Natural killer cell treated with Interleukin-12 subunit alpha and Interleukin-12 subunit beta and Interleukin-15 and Interleukin-18, amount 100 ng/mL, for 72 hours (primary cell): ENCODE measurements at regions not wholly inside any gene's neighbourhood (a gene's known extent, or its start where the extent isn't known, plus 50 kb on each side); places are given as distances from the start of the nearest gene placed in this dataset.
A peak's percentile ranks its signal among the peaks of the same experiment; 100 is the strongest.

Experiments used
- ATAC-seq, 2 donors: fragments of 150-1000 bp; cut with Tn5 transposase in 1 of 2; sonication (Bioruptor Pico), chemical (Tn5 transposase) in 1 of 2; 2 replicates each; pipeline ENCODE4 v1.10.0; 2021
- DNase-seq: peaks from one replicate; pipeline ENCODE4 v3.0.0; 2022; ENCODE audit warnings: low spot score
- H3K27ac Mint-ChIP-seq, 2 donors: 1 replicate in 1 of 2; 2 replicates in 1 of 2; pipeline ENCODE4 v1.8.0; 2022; ENCODE audit warnings: mixed read lengths in 2 of 2, mild to moderate bottlenecking in 1 of 2, moderate library complexity in 1 of 2
- H3K27me3 Mint-ChIP-seq, 2 donors: 1 replicate in 1 of 2; 2 replicates in 1 of 2; pipeline ENCODE4 v1.8.0; 2022; ENCODE audit warnings: mixed read lengths in 2 of 2
- H3K36me3 Mint-ChIP-seq: one replicate; pipeline ENCODE4 v1.8.0; 2022; ENCODE audit warnings: mixed read lengths
- H3K4me1 Mint-ChIP-seq, 2 donors: 1 replicate in 1 of 2; 2 replicates in 1 of 2; pipeline ENCODE4 v1.8.0; 2022; ENCODE audit warnings: low read depth in 2 of 2, mixed read lengths in 2 of 2, mild to moderate bottlenecking in 1 of 2
- H3K4me3 Mint-ChIP-seq: one replicate; pipeline ENCODE4 v1.8.0; 2022; ENCODE audit warnings: mixed read lengths
- H3K9me3 Mint-ChIP-seq: 2 replicates; pipeline ENCODE4 v1.8.0; 2022; ENCODE audit warnings: mixed read lengths

GRCh38 chr13:40387775-40388174 lies 278.7 kb downstream of the FOXO1 start:
- Mint-ChIP-seq H3K27ac (peak overlapping the region; percentile 68 to 88), H3K36me3 (no peaks in the 10 kb centered on the region), H3K4me1 (peaks cover 33 to 41% of the 10 kb centered on the region in 2 donors), H3K27me3 (no peaks in the 10 kb centered on the region), H3K9me3 (peaks cover 5% of the 10 kb centered on the region), H3K4me3 (peak overlapping the region; percentile 66)
- DNase-seq (no peak), ATAC-seq (no peak)

- peak overlapping the region; percentile 81 for H3K4me3 Mint-ChIP-seq
- no peaks in the 10 kb centered on the region for H3K27me3 Mint-ChIP-seq
- peaks cover 5% of the 10 kb centered on the region for H3K9me3 Mint-ChIP-seq
- peak overlapping the region; percentile 90 to 94 for H3K27ac Mint-ChIP-seq
- ATAC-seq (peak; percentile 99), DNase-seq (peak; percentile 89)
- H3K4me1 Mint-ChIP-seq, result peaks cover 38 to 41% of the 10 kb centered on the region in 2 donors
- no peaks in the 10 kb centered on the region for H3K36me3 Mint-ChIP-seq
These were observed 277.8 kb downstream of the FOXO1 start for GRCh38 chr13:40388617-40389016.

GRCh38 chr13:40389081-40389641 lies 277.3 kb downstream of the FOXO1 start:
- H3K4me3 Mint-ChIP-seq, result peak overlapping the region; percentile 81
- H3K9me3 Mint-ChIP-seq, result peaks cover 5% of the 10 kb centered on the region
- no peak for DNase-seq
- peak; percentile 78 to 83 for ATAC-seq
- H3K27me3 Mint-ChIP-seq, result no peaks in the 10 kb centered on the region
- H3K27ac Mint-ChIP-seq, result peak overlapping the region; percentile 90 to 94
- H3K4me1 Mint-ChIP-seq, result peaks cover 41 to 45% of the 10 kb centered on the region in 2 donors
- no peaks in the 10 kb centered on the region for H3K36me3 Mint-ChIP-seq

DNA sequence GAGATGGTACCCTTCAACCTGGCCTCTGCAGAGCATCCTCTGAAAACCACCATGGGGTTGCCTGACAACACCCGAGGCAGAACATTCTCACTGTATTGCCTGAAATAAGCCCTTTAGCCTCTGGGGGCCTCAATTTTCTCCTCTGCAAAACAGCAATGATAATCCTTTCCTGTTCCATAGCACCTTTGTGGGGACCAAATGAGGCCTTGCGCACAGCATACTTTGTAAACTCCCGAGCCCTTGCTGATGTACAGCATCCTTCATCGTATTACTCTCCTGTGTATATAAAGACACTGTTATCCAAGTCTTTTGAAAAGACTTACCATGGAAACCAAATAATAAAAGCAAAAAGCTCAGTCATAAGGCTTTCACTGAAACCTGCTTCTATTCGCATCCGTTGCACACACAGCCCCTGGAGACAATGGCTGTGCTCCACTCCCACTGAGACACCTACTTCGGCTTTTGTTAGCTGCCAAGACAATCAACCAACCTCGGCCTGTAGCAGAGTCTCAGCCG lies 276.0 kb downstream of the FOXO1 start:
- H3K4me1 Mint-ChIP-seq, result peaks cover 41 to 48% of the 10 kb centered on the region in 2 donors
- ATAC-seq (no peak), DNase-seq (no peak)
- peak overlapping the region; percentile 21 to 31 for H3K27ac Mint-ChIP-seq
- no peaks in the 10 kb centered on the region for H3K27me3 Mint-ChIP-seq
- H3K36me3 Mint-ChIP-seq, result no peaks in the 10 kb centered on the region
- peaks cover 5% of the 10 kb centered on the region for H3K9me3 Mint-ChIP-seq
- H3K4me3 Mint-ChIP-seq, result peak overlapping the region; percentile 3

- DNase-seq (no peak), ATAC-seq (no peak)
- H3K27ac Mint-ChIP-seq, result no peak overlapping the region
- no peaks in the 10 kb centered on the region for H3K36me3 Mint-ChIP-seq
- no peaks in the 10 kb centered on the region for H3K27me3 Mint-ChIP-seq
- H3K4me1 Mint-ChIP-seq, result peaks cover 39% of the 10 kb centered on the region in 2 donors
- no peak overlapping the region for H3K4me3 Mint-ChIP-seq
- peaks cover 5% of the 10 kb centered on the region for H3K9me3 Mint-ChIP-seq
These were observed 274.7 kb downstream of the FOXO1 start for GRCh38 chr13:40391788-40392187.

DNA sequence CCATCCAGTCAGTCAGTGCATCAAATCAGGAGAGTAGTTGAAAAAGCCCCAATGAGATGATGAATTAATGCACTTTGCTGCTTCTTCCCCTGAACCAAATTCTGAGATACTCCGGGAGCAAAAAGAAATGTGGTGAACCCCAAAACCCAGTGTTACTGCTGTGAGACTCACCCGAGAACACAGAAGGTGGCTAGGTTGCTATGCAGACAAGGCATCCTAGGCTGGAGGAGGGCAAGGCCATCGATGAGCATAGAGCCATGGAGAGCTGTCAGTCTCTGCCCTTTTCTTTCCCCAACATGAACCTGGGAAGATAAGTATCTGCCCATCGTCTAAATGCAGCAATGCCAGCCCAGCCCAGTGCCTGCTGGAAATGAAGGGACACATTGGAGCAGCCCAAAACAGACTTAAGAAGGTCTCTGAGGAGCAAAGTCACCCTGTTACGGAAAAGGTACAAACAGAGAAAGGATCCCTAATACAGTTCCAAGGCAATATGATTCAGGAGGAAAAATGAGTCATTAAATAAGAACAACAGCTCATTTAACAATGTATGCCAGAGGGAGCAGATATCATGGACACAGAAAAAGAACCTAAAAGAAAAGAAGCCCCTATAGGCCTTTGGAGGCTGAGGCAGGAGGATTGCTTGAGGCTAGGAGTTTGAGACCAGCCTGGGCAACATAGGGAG lies 272.0 kb downstream of the FOXO1 start:
- DNase-seq (no peak), ATAC-seq (peak in 1 of 2 donors; percentile 44)
- Mint-ChIP-seq H3K27me3 (no peaks in the 10 kb centered on the region), H3K4me1 (peaks cover 20 to 24% of the 10 kb centered on the region in 2 donors), H3K4me3 (no peak overlapping the region), H3K36me3 (no peaks in the 10 kb centered on the region), H3K27ac (peak overlapping the region in 1 of 2 donors; percentile 6), H3K9me3 (no peaks in the 10 kb centered on the region)

DNA sequence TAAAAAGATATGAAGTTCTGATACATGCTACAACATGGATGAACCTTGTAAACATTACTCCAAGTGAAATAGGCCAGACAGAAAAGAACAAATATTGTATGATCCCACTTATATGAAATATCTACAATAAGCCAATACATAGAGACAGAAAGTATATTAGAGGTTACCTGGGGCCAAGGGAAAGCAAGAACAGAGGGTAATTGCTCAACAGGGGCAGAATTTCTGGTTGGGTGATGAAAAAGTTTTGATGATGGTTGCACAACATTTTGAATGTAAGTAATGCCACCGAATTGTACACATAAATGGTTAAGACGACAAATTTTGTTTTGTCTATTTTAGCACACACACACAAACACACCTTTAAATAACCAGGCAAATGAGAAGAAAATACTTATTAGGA lies 268.4 kb downstream of the FOXO1 start:
- no peaks in the 10 kb centered on the region for H3K9me3 Mint-ChIP-seq
- H3K27me3 Mint-ChIP-seq, result no peaks in the 10 kb centered on the region
- no peak for ATAC-seq
- H3K27ac Mint-ChIP-seq, result no peak overlapping the region
- H3K4me1 Mint-ChIP-seq, result peaks cover 24 to 38% of the 10 kb centered on the region in 2 donors
- H3K36me3 Mint-ChIP-seq, result no peaks in the 10 kb centered on the region
- H3K4me3 Mint-ChIP-seq, result no peak overlapping the region
- DNase-seq, result no peak

DNA sequence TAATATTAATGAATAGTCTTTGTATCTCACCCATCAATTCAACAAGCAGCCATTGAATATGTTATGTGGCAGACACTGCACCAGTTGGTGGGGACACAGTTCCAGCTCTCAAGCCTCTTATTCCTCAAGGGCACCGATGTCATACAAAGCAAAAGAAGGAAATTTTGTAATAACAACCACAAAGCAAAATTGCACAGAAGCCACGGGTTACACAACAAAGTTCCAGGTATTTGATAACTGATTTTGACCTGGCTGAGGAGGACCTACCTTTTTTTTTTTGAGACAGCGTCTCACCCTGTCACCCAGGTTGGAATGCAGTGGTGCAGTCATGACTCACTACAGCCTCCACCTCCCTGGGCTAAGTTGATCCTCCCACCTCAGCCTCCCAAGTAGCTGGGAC lies 266.7 kb downstream of the FOXO1 start:
- no peaks in the 10 kb centered on the region for H3K27me3 Mint-ChIP-seq
- no peaks in the 10 kb centered on the region for H3K9me3 Mint-ChIP-seq
- DNase-seq (no peak), ATAC-seq (no peak)
- H3K36me3 Mint-ChIP-seq, result no peaks in the 10 kb centered on the region
- no peak overlapping the region for H3K4me3 Mint-ChIP-seq
- H3K27ac Mint-ChIP-seq, result no peak overlapping the region
- H3K4me1 Mint-ChIP-seq, result peaks cover 14 to 26% of the 10 kb centered on the region in 2 donors

GRCh38 chr13:40401911-40402776 lies 264.3 kb downstream of the FOXO1 start:
- Mint-ChIP-seq H3K27ac (peak overlapping the region; percentile 34 to 54), H3K36me3 (no peaks in the 10 kb centered on the region), H3K4me3 (peak overlapping the region; percentile 40), H3K9me3 (no peaks in the 10 kb centered on the region), H3K4me1 (peaks cover 14 to 26% of the 10 kb centered on the region in 2 donors), H3K27me3 (no peaks in the 10 kb centered on the region)
- ATAC-seq (peak; percentile 96), DNase-seq (no peak)

- Mint-ChIP-seq H3K27me3 (no peaks in the 10 kb centered on the region), H3K9me3 (no peaks in the 10 kb centered on the region), H3K36me3 (no peaks in the 10 kb centered on the region), H3K27ac (peak overlapping the region; percentile 34 to 54), H3K4me1 (peaks cover 14 to 20% of the 10 kb centered on the region in 2 donors), H3K4me3 (no peak overlapping the region)
- DNase-seq (no peak), ATAC-seq (no peak)
These were observed 263.5 kb downstream of the FOXO1 start for GRCh38 chr13:40402931-40403431.

GRCh38 chr13:40403509-40404241 lies 262.8 kb downstream of the FOXO1 start:
- H3K36me3 Mint-ChIP-seq, result no peaks in the 10 kb centered on the region
- no peak overlapping the region for H3K27ac Mint-ChIP-seq
- peaks cover 14 to 20% of the 10 kb centered on the region in 2 donors for H3K4me1 Mint-ChIP-seq
- DNase-seq (no peak), ATAC-seq (no peak)
- no peaks in the 10 kb centered on the region for H3K9me3 Mint-ChIP-seq
- no peaks in the 10 kb centered on the region for H3K27me3 Mint-ChIP-seq
- no peak overlapping the region for H3K4me3 Mint-ChIP-seq

DNA sequence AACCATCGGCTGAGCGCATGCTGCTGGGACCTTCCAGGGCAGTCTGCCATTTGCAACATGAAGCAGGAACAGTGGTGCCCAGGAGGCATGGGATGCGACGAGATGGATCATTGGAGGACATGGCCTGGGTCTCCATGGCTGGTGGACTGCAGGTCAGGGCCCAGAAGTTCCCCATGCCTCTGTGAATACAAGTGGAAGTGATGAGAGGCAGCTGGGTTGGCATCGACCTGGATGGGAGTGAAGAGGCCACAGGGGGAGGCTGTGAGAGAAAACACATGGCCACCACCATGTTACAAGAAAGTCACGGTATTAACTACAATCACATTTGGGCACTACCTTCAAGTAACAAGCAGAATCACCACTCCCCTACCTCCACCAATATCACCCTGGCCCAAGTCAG lies 262.0 kb downstream of the FOXO1 start:
- peaks cover 14 to 20% of the 10 kb centered on the region in 2 donors for H3K4me1 Mint-ChIP-seq
- H3K27me3 Mint-ChIP-seq, result no peaks in the 10 kb centered on the region
- no peak overlapping the region for H3K27ac Mint-ChIP-seq
- no peak overlapping the region for H3K4me3 Mint-ChIP-seq
- no peak for ATAC-seq
- no peaks in the 10 kb centered on the region for H3K36me3 Mint-ChIP-seq
- no peak for DNase-seq
- no peaks in the 10 kb centered on the region for H3K9me3 Mint-ChIP-seq
